ENCODE measurements at regions not wholly inside any gene's neighbourhood (a gene's known extent, or its start where the extent isn't known, plus 50 kb on each side); places are given as distances from the start of the nearest gene placed in this dataset.

- intact Hi-C loops (cut with micrococcal nuclease): no loop called here
- ChIA-PET POLR2A (ENCODE audit: unreplicated experiment) (no interaction called here), CTCF (no interaction called here)
- ATAC-seq (ENCODE audit: low read depth) (no peak), DNase-seq (no peak)
- H3K18ac ChIP-seq (ENCODE audit: low read depth, low read length): peak overlapping the region; percentile 57; the same call in 1 of the 2 replicates
- dilution Hi-C loops (cut with HindIII; ENCODE audit: low sequenced_read_pairs, unreplicated experiment): no loop called here
- no peak for TF ChIP-seq RAD21 (IDR thresholded peaks at IDR 0.05; ENCODE audit: low read length)
- TF ChIP-seq BHLHE40 (IDR thresholded peaks at IDR 0.05; ENCODE audit: low read depth, low read length): no peak
- 0 out of 2 replicates have a peak, but pooled peaks have one; percentile 26 for TF ChIP-seq CEBPB (IDR thresholded peaks at IDR 0.05; ENCODE audit: low read depth, low read length)
- TF ChIP-seq MAZ (IDR thresholded peaks at IDR 0.05; ENCODE audit: borderline replicate concordance, low read depth, low read length): no peak
- TF ChIP-seq RCOR1 (IDR thresholded peaks at IDR 0.05; ENCODE audit: insufficient replicate concordance, low read length): no peak
- TF ChIP-seq ELK1 (IDR thresholded peaks at IDR 0.05; ENCODE audit: borderline replicate concordance, low read depth, low read length): no peak
- TF ChIP-seq USF2 (IDR thresholded peaks at IDR 0.05; ENCODE audit: low read depth, low read length): no peak
- no peak overlapping the region for H3K9ac ChIP-seq (ENCODE audit: low read depth, low read length)
- peak overlapping the region; percentile 81 for H2BK120ac ChIP-seq (ENCODE audit: low read depth, low read length)
- H2AK9ac ChIP-seq (replicated peaks; ENCODE audit: low read depth, low read length, poor library complexity): no peak overlapping the region
- H2BK15ac ChIP-seq (ENCODE audit: low read depth, low read length): peak overlapping the region; percentile 95; the same call in 2 of the 3 replicates
- peak overlapping the region; percentile 86 for H4K91ac ChIP-seq (ENCODE audit: insufficient read depth, low read depth, low read length)
- peak overlapping the region; percentile 97 for H2BK5ac ChIP-seq (ENCODE audit: low read depth, low read length, poor library complexity, severe bottlenecking)
- no peaks in the 10 kb centered on the region for H3K27me3 ChIP-seq (ENCODE audit: control insufficient read depth, insufficient read depth, low read length)
- H3K4ac ChIP-seq (ENCODE audit: low read depth, low read length): peak overlapping the region; percentile 81
- no peaks in the 10 kb centered on the region for H3K79me1 ChIP-seq (ENCODE audit: low read depth in 1 of 2, low read length in 2 of 2)
- peak overlapping the region; percentile 53; the same call in 1 of the 2 replicates for H4K5ac ChIP-seq (ENCODE audit: low read depth, low read length)
- no peak overlapping the region for H3K27ac ChIP-seq (ENCODE audit: insufficient read depth, low read length)
- BruUV-seq (replicated peaks): no TSS peak
- H3K14ac ChIP-seq (replicated peaks; ENCODE audit: low read depth, low read length): peak overlapping the region; percentile 80; the same call in 1 of the 2 replicates
- H2AK5ac ChIP-seq (ENCODE audit: low read depth, low read length): peak overlapping the region; percentile 77; the same call in 1 of the 2 replicates
- peaks cover 3% of the 10 kb centered on the region; the same call in 1 of the 2 replicates for H3K9me1 ChIP-seq (ENCODE audit: insufficient read depth, low read length)
- H3K4me2 ChIP-seq (ENCODE audit: low read depth, low read length): no peak overlapping the region
- no peaks in the 10 kb centered on the region for H4K20me1 ChIP-seq (ENCODE audit: insufficient read depth, low read length)
- no peak overlapping the region for H2AFZ ChIP-seq (replicated peaks; ENCODE audit: low read length, poor library complexity)
- peak overlapping the region; percentile 90 for H2BK20ac ChIP-seq (ENCODE audit: low read depth, low read length)
- H3K56ac ChIP-seq (ENCODE audit: extremely low read depth, insufficient read depth, low read length): no peak overlapping the region
- H4K8ac ChIP-seq (ENCODE audit: low read depth in 2 of 2, low read length in 2 of 2): peak overlapping the region; percentile 51 to 69; a peak in 2 of 4 replicates
- in situ Hi-C loops (cut with MboI; ENCODE audit: low sequenced_read_pairs): no loop called here
- peaks cover 10% of the 10 kb centered on the region for H3K4me1 ChIP-seq (ENCODE audit: control insufficient read depth, insufficient read depth, low read length)
- H3K36me3 ChIP-seq (ENCODE audit: control insufficient read depth, insufficient read depth, low read length): no peaks in the 10 kb centered on the region
- no peak overlapping the region for H3K4me3 ChIP-seq (ENCODE audit: insufficient read depth, low read depth, low read length)
- WGBS, 2 experiments (ENCODE audit: extremely low coverage in 2 of 2, insufficient read length in 1 of 2): no CpG with 5 or more reads among the region's 3 CpGs
- H3K23ac ChIP-seq (ENCODE audit: low read depth, low read length): peak overlapping the region; percentile 6; the same call in 1 of the 2 replicates
- H3K9me3 ChIP-seq (ENCODE audit: control insufficient read depth, insufficient read depth, low read length): no peaks in the 10 kb centered on the region
Measured at GRCh38 chr7:110568388-110568787, 522.5 kb upstream of the LRRN3 start.
